H1 (cell line): ENCODE measurements at regions not wholly inside any gene's neighbourhood (a gene's known extent, or its start where the extent isn't known, plus 50 kb on each side); places are given as distances from the start of the nearest gene placed in this dataset.

Experiments used
- CHD7 ChIP-seq: fragments of 300-600 bp; sonication (generic); IDR thresholded peaks from 2 replicates; pipeline ENCODE4 v1.7.1; 2012; ENCODE audit warnings: low read length, moderate library complexity, mild to moderate bottlenecking, inconsistent platforms; ENCODE audit not compliant: insufficient replicate concordance
- RBBP5 ChIP-seq: IDR thresholded peaks from 2 replicates; pipeline ENCODE4 v1.7.1; 2012; ENCODE audit warnings: low read depth, mild to moderate bottlenecking, inconsistent platforms, low read length, moderate library complexity, borderline replicate concordance
- TF ChIP-seq, protein P1 (sequence below): IDR thresholded peaks from 2 replicates; pipeline ENCODE4 v1.6.1; 2011; ENCODE audit warnings: low read depth, mild to moderate bottlenecking, low read length; ENCODE audit not compliant: insufficient read depth

DNA sequence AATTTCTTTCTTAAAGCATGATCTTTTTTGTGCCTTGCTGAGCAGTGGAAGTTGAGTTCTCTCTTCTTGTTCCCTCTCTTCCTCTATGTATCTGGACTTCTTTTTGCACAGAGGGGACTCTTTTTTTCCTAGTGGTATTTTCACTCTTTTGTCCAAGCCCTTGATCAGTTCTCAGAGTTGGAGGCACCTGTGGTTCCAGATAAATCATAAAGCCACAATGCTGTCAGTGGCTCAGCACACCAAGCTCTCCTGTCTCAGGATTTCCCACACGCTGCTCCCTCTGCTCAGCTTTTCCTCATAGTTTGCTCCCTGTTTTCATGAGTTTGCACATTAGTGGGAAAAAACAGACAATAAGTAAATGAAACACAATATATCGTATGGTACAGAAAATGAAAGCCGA, 110.3 kb upstream of the ZNF608 start (continued):
- TF ChIP-seq CHD7 (no peak), RBBP5 (no peak)
- TF ChIP-seq, protein P1, sequence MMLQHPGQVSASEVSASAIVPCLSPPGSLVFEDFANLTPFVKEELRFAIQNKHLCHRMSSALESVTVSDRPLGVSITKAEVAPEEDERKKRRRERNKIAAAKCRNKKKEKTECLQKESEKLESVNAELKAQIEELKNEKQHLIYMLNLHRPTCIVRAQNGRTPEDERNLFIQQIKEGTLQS: no peak
